Fibroblast of lung (primary cell): ENCODE measurements at regions not wholly inside any gene's neighbourhood (a gene's known extent, or its start where the extent isn't known, plus 50 kb on each side); places are given as distances from the start of the nearest gene placed in this dataset.

Experiments
- DNase-seq, 2 donors: peaks; one replicate each; pipeline versions ENCODE4 v3.0.0 to v3.0.0-alpha.2; 2010; ENCODE audit warnings: low read depth in 2 of 2
- H2AFZ ChIP-seq: 2 replicates; pipeline ENCODE4 v1.5.1; 2012; ENCODE audit warnings: low read length, control low read depth, inconsistent platforms
- H3K27ac ChIP-seq: 2 replicates; pipeline ENCODE4 v1.5.1; 2011; ENCODE audit warnings: low read length, control low read depth; ENCODE audit not compliant: insufficient read depth
- H3K27me3 ChIP-seq: 2 replicates; pipeline ENCODE4 v1.5.1; 2011; ENCODE audit warnings: mild to moderate bottlenecking, low read length; ENCODE audit not compliant: control insufficient read depth, insufficient read depth
- H3K36me3 ChIP-seq: 2 replicates; pipeline ENCODE4 v1.5.1; 2011; ENCODE audit warnings: low read length; ENCODE audit not compliant: control insufficient read depth, insufficient read depth
- H3K4me1 ChIP-seq: 2 replicates; pipeline ENCODE4 v1.5.1; 2011; ENCODE audit warnings: low read length; ENCODE audit not compliant: control insufficient read depth, insufficient read depth; ENCODE audit errors: extremely low read depth
- H3K4me2 ChIP-seq: 2 replicates; pipeline ENCODE4 v1.5.1; 2011; ENCODE audit warnings: low read length, control low read depth; ENCODE audit not compliant: insufficient read depth; ENCODE audit errors: extremely low read depth
- H3K4me3 ChIP-seq, 4 experiments: fragments of 200-600 bp in 1 of 4; sonication (generic) in 1 of 4; replicated peaks in 1 of 4; 2 replicates each; pipeline ENCODE4 v1.5.1; 2011 to 2016; ENCODE audit warnings: low read length in 4 of 4, low read depth in 3 of 4, mild to moderate bottlenecking in 3 of 4, control low read depth in 2 of 4, inconsistent platforms in 1 of 4, mixed read lengths in 1 of 4; ENCODE audit not compliant: insufficient read depth in 1 of 4; ENCODE audit errors: control extremely low read depth in 1 of 4
- H3K79me2 ChIP-seq: 2 replicates; pipeline ENCODE4 v1.5.1; 2012; ENCODE audit warnings: mild to moderate bottlenecking, low read length, inconsistent platforms; ENCODE audit not compliant: control insufficient read depth, insufficient read depth
- H3K9ac ChIP-seq: 2 replicates; pipeline ENCODE4 v1.5.1; 2011; ENCODE audit warnings: mild to moderate bottlenecking, low read length, control low read depth; ENCODE audit not compliant: insufficient read depth
- H3K9me3 ChIP-seq: 2 replicates; pipeline ENCODE4 v1.5.1; 2012; ENCODE audit warnings: low read depth, low read length; ENCODE audit not compliant: control insufficient read depth, insufficient read depth
- H4K20me1 ChIP-seq: 2 replicates; pipeline ENCODE4 v1.5.1; 2011; ENCODE audit warnings: low read length; ENCODE audit not compliant: control insufficient read depth, insufficient read depth; ENCODE audit errors: extremely low read depth
- CTCF ChIP-seq, 2 donors: IDR thresholded peaks in 1 of 2; conservative IDR thresholded peaks in 1 of 2; 1 replicate in 1 of 2; 2 replicates in 1 of 2; pipeline ENCODE4 v1.5.1; 2011 to 2012; ENCODE audit warnings: low read length in 2 of 2, control low read depth in 1 of 2, inconsistent platforms in 1 of 2, low read depth in 1 of 2, mild to moderate bottlenecking in 1 of 2
- EZH2 ChIP-seq: IDR thresholded peaks from 2 replicates; pipeline ENCODE4 v1.5.1; 2012; ENCODE audit warnings: low read length, control low read depth, mild to moderate bottlenecking; ENCODE audit errors: missing control alignments

GRCh38 chr1:239255628-239256160 lies 130.7 kb upstream of the CHRM3 start:
- no peaks in the 10 kb centered on the region for H3K27me3 ChIP-seq
- H3K36me3 ChIP-seq, result no peaks in the 10 kb centered on the region
- no peak overlapping the region for H3K4me2 ChIP-seq
- TF ChIP-seq CTCF (conservative IDR thresholded peaks at IDR 0.05 in 1 of 2, IDR thresholded peaks at IDR 0.05 in 1 of 2; ENCODE audit: low read depth in 1 of 2, low read length in 2 of 2), result no peak
- no peaks in the 10 kb centered on the region for H3K9me3 ChIP-seq
- H3K79me2 ChIP-seq, result no peaks in the 10 kb centered on the region
- no peak overlapping the region for H3K9ac ChIP-seq
- no peak overlapping the region for H3K27ac ChIP-seq
- no peak overlapping the region for H2AFZ ChIP-seq
- H4K20me1 ChIP-seq, result no peaks in the 10 kb centered on the region
- no peak for DNase-seq
- H3K4me1 ChIP-seq, result no peaks in the 10 kb centered on the region
- no peak overlapping the region for H3K4me3 ChIP-seq

GRCh38 chr1:239254999-239255398 lies 131.4 kb upstream of the CHRM3 start:
- H3K27me3 ChIP-seq, result no peaks in the 10 kb centered on the region
- H3K4me1 ChIP-seq, result no peaks in the 10 kb centered on the region
- H3K4me2 ChIP-seq, result no peak overlapping the region
- H2AFZ ChIP-seq, result no peak overlapping the region
- no peaks in the 10 kb centered on the region for H4K20me1 ChIP-seq
- H3K9me3 ChIP-seq, result no peaks in the 10 kb centered on the region
- no peak overlapping the region for H3K4me3 ChIP-seq
- TF ChIP-seq CTCF (conservative IDR thresholded peaks at IDR 0.05 in 1 of 2, IDR thresholded peaks at IDR 0.05 in 1 of 2; ENCODE audit: low read depth in 1 of 2, low read length in 2 of 2) (no peak), EZH2 (no peak)
- H3K79me2 ChIP-seq, result no peaks in the 10 kb centered on the region
- DNase-seq, result no peak
- H3K36me3 ChIP-seq, result no peaks in the 10 kb centered on the region
- H3K27ac ChIP-seq, result no peak overlapping the region
- H3K9ac ChIP-seq, result no peak overlapping the region

GRCh38 chr1:239253032-239253431 lies 133.3 kb upstream of the CHRM3 start:
- Histone ChIP-seq H4K20me1 (no peaks in the 10 kb centered on the region), H3K4me2 (no peak overlapping the region), H3K9me3 (no peaks in the 10 kb centered on the region), H2AFZ (no peak overlapping the region), H3K27me3 (no peaks in the 10 kb centered on the region), H3K4me3 (no peak overlapping the region), H3K9ac (no peak overlapping the region), H3K27ac (no peak overlapping the region), H3K79me2 (no peaks in the 10 kb centered on the region), H3K36me3 (no peaks in the 10 kb centered on the region), H3K4me1 (no peaks in the 10 kb centered on the region)
- peak in 1 of 2 donors; percentile 38 for DNase-seq
- no peak for TF ChIP-seq CTCF (conservative IDR thresholded peaks at IDR 0.05 in 1 of 2, IDR thresholded peaks at IDR 0.05 in 1 of 2; ENCODE audit: low read depth in 1 of 2, low read length in 2 of 2)
